ENCODE measurements at regions not wholly inside any gene's neighbourhood (a gene's known extent, or its start where the extent isn't known, plus 50 kb on each side); places are given as distances from the start of the nearest gene placed in this dataset.
"Not testable (repeated sequence)": the region's sequence is repeated elsewhere in the genome, so short reads cannot be mapped to it uniquely, and the experiment has no call there.

- Mint-ChIP-seq H3K27ac (no peak overlapping the region), H3K9me3 (peaks cover 8% of the 10 kb centered on the region), H3K27me3 (no peaks in the 10 kb centered on the region), H3K4me1 (no peaks in the 10 kb centered on the region), H3K4me3 (no peak overlapping the region), H3K36me3 (no peaks in the 10 kb centered on the region)
- no peak for ATAC-seq
Observed at GRCh38 chr2:115904516-115904915, 1462.1 kb downstream of the DPP10 start.

GRCh38 chr2:115908731-115909130 is 1466.3 kb downstream of the DPP10 start:
- H3K27ac Mint-ChIP-seq: no peak overlapping the region
- no peak for ATAC-seq
- H3K27me3 Mint-ChIP-seq: no peaks in the 10 kb centered on the region
- no peak overlapping the region for H3K4me3 Mint-ChIP-seq
- peaks cover 5% of the 10 kb centered on the region for H3K9me3 Mint-ChIP-seq
- no peaks in the 10 kb centered on the region for H3K4me1 Mint-ChIP-seq
- no peaks in the 10 kb centered on the region for H3K36me3 Mint-ChIP-seq

- Mint-ChIP-seq H3K36me3 (no peaks in the 10 kb centered on the region), H3K27me3 (no peaks in the 10 kb centered on the region), H3K27ac (no peak overlapping the region), H3K9me3 (no peaks in the 10 kb centered on the region), H3K4me3 (no peak overlapping the region), H3K4me1 (no peaks in the 10 kb centered on the region)
- ATAC-seq: no peak
Observed at GRCh38 chr2:115910270-115910669, 1467.8 kb downstream of the DPP10 start.

- H3K27ac Mint-ChIP-seq: no peak overlapping the region
- no peak overlapping the region for H3K4me3 Mint-ChIP-seq
- peaks cover 6% of the 10 kb centered on the region for H3K9me3 Mint-ChIP-seq
- H3K4me1 Mint-ChIP-seq: no peaks in the 10 kb centered on the region
- no peak for ATAC-seq
- H3K36me3 Mint-ChIP-seq: no peaks in the 10 kb centered on the region
- no peaks in the 10 kb centered on the region for H3K27me3 Mint-ChIP-seq
Observed at GRCh38 chr2:115913921-115914320, 1471.5 kb downstream of the DPP10 start.

GRCh38 chr2:115921541-115921940 is 1479.1 kb downstream of the DPP10 start:
- Mint-ChIP-seq H3K27ac (no peak overlapping the region), H3K9me3 (peaks cover 13% of the 10 kb centered on the region), H3K4me3 (no peak overlapping the region), H3K27me3 (no peaks in the 10 kb centered on the region), H3K36me3 (no peaks in the 10 kb centered on the region), H3K4me1 (no peaks in the 10 kb centered on the region)
- ATAC-seq: no peak

GRCh38 chr2:115939902-115940301 is 1497.5 kb downstream of the DPP10 start:
- Mint-ChIP-seq H3K4me3 (no peak overlapping the region), H3K9me3 (peaks cover 5% of the 10 kb centered on the region), H3K4me1 (no peaks in the 10 kb centered on the region), H3K27me3 (no peaks in the 10 kb centered on the region), H3K27ac (no peak overlapping the region), H3K36me3 (no peaks in the 10 kb centered on the region)
- no peak for ATAC-seq

- no peak for ATAC-seq
- H3K27me3 Mint-ChIP-seq: no peaks in the 10 kb centered on the region
- peaks cover 12% of the 10 kb centered on the region for H3K9me3 Mint-ChIP-seq
- H3K27ac Mint-ChIP-seq: no peak overlapping the region
- H3K4me3 Mint-ChIP-seq: no peak overlapping the region
- no peaks in the 10 kb centered on the region for H3K4me1 Mint-ChIP-seq
- no peaks in the 10 kb centered on the region for H3K36me3 Mint-ChIP-seq
Observed at GRCh38 chr2:115942800-115943199, 1500.4 kb downstream of the DPP10 start.

- Mint-ChIP-seq H3K4me1 (no peaks in the 10 kb centered on the region), H3K27ac (no peak overlapping the region), H3K9me3 (peaks cover 14% of the 10 kb centered on the region), H3K36me3 (no peaks in the 10 kb centered on the region), H3K27me3 (no peaks in the 10 kb centered on the region), H3K4me3 (no peak overlapping the region)
- no peak for ATAC-seq
Observed at GRCh38 chr2:115946341-115946740, 1503.9 kb downstream of the DPP10 start.

GRCh38 chr2:115946891-115947290 is 1504.5 kb downstream of the DPP10 start:
- no peak for ATAC-seq
- H3K4me1 Mint-ChIP-seq: no peaks in the 10 kb centered on the region
- H3K36me3 Mint-ChIP-seq: no peaks in the 10 kb centered on the region
- H3K27ac Mint-ChIP-seq: no peak overlapping the region
- H3K27me3 Mint-ChIP-seq: no peaks in the 10 kb centered on the region
- no peak overlapping the region for H3K4me3 Mint-ChIP-seq
- H3K9me3 Mint-ChIP-seq: peaks cover 14% of the 10 kb centered on the region

GRCh38 chr2:115976916-115977315 is 1534.5 kb downstream of the DPP10 start:
- Mint-ChIP-seq H3K9me3 (peaks cover 9% of the 10 kb centered on the region), H3K27me3 (no peaks in the 10 kb centered on the region), H3K27ac (no peak overlapping the region), H3K4me1 (no peaks in the 10 kb centered on the region), H3K4me3 (no peak overlapping the region), H3K36me3 (no peaks in the 10 kb centered on the region)
- ATAC-seq: no peak

- Mint-ChIP-seq H3K9me3 (peaks cover 16% of the 10 kb centered on the region), H3K4me3 (no peak overlapping the region), H3K4me1 (no peaks in the 10 kb centered on the region), H3K27me3 (no peaks in the 10 kb centered on the region), H3K36me3 (no peaks in the 10 kb centered on the region), H3K27ac (no peak overlapping the region)
- no peak for ATAC-seq
Observed at GRCh38 chr2:115999039-115999438, 1556.6 kb downstream of the DPP10 start.

GRCh38 chr2:116023026-116023425 is 1580.6 kb downstream of the DPP10 start:
- Mint-ChIP-seq H3K36me3 (no peaks in the 10 kb centered on the region), H3K9me3 (peaks cover 7% of the 10 kb centered on the region), H3K27ac (no peak overlapping the region), H3K4me1 (no peaks in the 10 kb centered on the region), H3K4me3 (no peak overlapping the region), H3K27me3 (no peaks in the 10 kb centered on the region)
- no peak for ATAC-seq

GRCh38 chr2:116038758-116039157 is 1596.3 kb downstream of the DPP10 start:
- not testable (repeated sequence) for H3K36me3 Mint-ChIP-seq, H3K4me1 Mint-ChIP-seq, ATAC-seq, H3K27ac Mint-ChIP-seq, H3K27me3 Mint-ChIP-seq, H3K4me3 Mint-ChIP-seq, H3K9me3 Mint-ChIP-seq

- peaks cover 9% of the 10 kb centered on the region for H3K9me3 Mint-ChIP-seq
- no peak overlapping the region for H3K27ac Mint-ChIP-seq
- no peaks in the 10 kb centered on the region for H3K36me3 Mint-ChIP-seq
- no peaks in the 10 kb centered on the region for H3K27me3 Mint-ChIP-seq
- H3K4me1 Mint-ChIP-seq: no peaks in the 10 kb centered on the region
- no peak for ATAC-seq
- H3K4me3 Mint-ChIP-seq: no peak overlapping the region
Observed at GRCh38 chr2:116042530-116042929, 1600.1 kb downstream of the DPP10 start.

- H3K9me3 Mint-ChIP-seq: peaks cover 3% of the 10 kb centered on the region
- ATAC-seq: no peak
- H3K27me3 Mint-ChIP-seq: no peaks in the 10 kb centered on the region
- H3K4me1 Mint-ChIP-seq: no peaks in the 10 kb centered on the region
- H3K36me3 Mint-ChIP-seq: no peaks in the 10 kb centered on the region
- H3K27ac Mint-ChIP-seq: no peak overlapping the region
- no peak overlapping the region for H3K4me3 Mint-ChIP-seq
Observed at GRCh38 chr2:116057538-116057937, 1615.1 kb downstream of the DPP10 start.

GRCh38 chr2:116061023-116061422 is 1618.6 kb downstream of the DPP10 start:
- peaks cover 7% of the 10 kb centered on the region for H3K9me3 Mint-ChIP-seq
- ATAC-seq: no peak
- H3K4me3 Mint-ChIP-seq: no peak overlapping the region
- no peaks in the 10 kb centered on the region for H3K36me3 Mint-ChIP-seq
- no peaks in the 10 kb centered on the region for H3K4me1 Mint-ChIP-seq
- H3K27me3 Mint-ChIP-seq: no peaks in the 10 kb centered on the region
- no peak overlapping the region for H3K27ac Mint-ChIP-seq

GRCh38 chr2:116073731-116074130 is 1631.3 kb downstream of the DPP10 start:
- Mint-ChIP-seq H3K27ac (no peak overlapping the region), H3K4me1 (no peaks in the 10 kb centered on the region), H3K4me3 (no peak overlapping the region), H3K9me3 (peaks cover 9% of the 10 kb centered on the region), H3K36me3 (no peaks in the 10 kb centered on the region), H3K27me3 (no peaks in the 10 kb centered on the region)
- no peak for ATAC-seq

All from stimulated activated memory B cell treated with anti-CD40 and anti-IgM and Interleukin-4, amounts not matched to agents 10 μg/mL and 1 μg/mL and 100 μg/mL, for 72 hours (primary cell).